GM18858 (cell line): ENCODE measurements at regions not wholly inside any gene's neighbourhood (a gene's known extent, or its start where the extent isn't known, plus 50 kb on each side); places are given as distances from the start of the nearest gene placed in this dataset.
"Not testable (repeated sequence)": the region's sequence is repeated elsewhere in the genome, so short reads cannot be mapped to it uniquely, and the experiment has no call there.

Source experiments
- ATAC-seq: cut with Tn5 transposase; IDR thresholded peaks from one replicate; pipeline ENCODE4 v1.9.1; 2021; ENCODE audit not compliant: unreplicated experiment

DNA sequence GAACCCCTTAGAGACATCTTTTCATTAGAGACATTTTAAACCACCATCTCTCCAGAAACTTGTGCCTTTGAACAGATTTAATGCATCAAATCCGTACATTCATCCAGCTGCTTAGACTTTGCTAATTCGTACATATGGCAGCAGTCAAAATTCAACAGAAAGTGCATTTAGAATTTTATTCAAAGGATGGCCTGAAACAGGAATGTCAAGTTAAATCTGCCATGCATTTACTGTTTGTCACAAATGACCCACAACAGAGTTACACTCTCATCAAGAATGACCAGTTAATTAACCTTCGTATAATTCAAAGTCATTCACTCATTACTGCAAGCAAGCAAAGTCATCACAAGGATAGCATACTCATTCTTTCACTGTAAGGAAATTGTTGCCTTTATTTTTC is 284.3 kb downstream of the SLC7A11 start:
- no peak for ATAC-seq

DNA sequence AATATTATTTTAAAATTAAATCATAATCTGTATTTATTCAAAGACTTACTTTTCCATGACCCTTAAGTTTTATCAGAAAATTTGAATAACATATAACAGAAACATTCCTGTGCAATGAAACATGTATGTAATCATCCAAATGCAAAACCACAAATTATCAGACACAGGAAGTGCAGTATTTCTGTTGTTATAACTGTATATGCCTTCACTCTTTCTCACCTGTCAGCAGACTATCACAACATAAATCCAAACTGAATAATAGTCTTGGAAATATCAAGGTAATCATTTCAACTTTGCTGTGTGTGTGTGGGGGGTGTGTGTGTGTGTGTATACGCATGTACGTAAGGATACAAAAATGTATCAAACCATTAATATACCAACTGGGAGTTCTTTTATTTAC is 285.9 kb downstream of the SLC7A11 start:
- no peak for ATAC-seq

DNA sequence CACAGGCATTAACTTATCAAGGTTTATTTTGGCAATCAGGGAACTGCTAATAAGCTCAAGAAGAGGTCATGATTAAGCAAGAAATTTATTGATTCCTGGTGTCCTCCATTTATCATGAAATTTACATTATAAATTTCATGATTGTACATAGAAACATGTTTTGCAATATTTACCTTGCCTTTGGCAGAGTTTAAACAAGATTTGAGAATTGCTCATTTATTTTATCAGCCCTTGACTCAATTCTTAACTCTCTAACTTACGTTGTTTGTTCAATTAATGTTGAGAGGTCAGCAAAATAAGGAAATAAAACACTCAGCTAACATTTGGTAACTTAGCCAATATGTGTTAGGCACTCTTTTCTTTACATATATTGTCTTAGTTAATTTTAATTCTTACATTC is 286.6 kb downstream of the SLC7A11 start:
- ATAC-seq, result no peak

DNA sequence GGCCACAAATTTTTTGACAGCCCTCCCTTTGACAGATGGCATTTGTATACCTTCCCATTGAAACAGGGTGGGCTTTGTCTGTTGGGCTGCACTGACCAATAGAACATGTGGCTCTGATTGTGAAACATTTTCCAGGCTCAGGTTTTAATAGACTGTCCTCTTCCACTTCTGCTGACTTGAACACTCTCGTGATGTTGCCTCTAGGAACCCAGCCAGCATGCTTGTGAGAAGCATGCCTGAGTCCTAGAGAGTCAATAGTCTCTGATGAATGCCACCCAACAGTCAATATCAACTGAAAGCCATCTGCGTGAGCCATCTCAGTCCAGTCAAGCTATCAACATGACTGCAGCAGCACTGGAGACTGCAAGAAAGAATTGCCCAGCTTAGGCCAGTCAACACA is 290.0 kb downstream of the SLC7A11 start:
- ATAC-seq, result no peak

DNA sequence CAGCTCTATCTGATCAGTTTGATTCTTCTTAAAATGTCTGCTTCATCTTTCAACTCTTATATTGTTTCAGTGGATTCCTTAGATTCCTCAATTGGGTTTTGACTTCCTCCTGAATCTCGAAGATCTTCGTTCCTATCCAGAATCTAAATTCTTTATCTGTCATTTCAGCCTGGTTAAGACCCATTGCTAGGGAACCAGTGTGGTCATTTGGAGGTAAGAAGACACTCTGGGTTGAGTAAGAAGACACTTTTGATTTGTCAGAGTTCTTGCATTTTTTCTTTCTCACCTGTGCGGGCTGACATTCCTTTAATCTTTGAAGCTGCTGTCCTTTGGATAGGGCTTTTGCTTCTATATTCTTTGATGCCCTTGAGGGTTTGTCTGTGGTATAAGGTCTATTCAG is 291.9 kb downstream of the SLC7A11 start:
- ATAC-seq, result no peak

DNA sequence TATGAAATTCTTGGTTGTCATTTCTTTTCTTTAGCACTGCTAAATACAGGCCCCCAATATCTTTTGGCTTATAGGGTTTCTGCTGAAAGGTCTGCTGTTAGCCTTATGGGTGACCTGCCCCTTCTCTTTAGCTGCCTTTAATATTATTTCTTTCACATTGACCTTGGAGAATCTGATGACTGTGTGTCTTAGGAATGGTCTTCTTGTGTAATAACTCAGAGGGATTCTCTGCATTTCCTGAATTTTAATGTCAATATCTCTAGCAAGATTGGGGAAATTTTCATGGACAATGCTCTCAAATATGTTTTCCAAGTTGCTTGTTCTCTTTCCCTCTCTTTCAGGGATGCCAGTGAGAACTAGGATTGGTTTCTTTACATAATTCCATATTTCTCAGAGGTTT is 292.4 kb downstream of the SLC7A11 start:
- no peak for ATAC-seq

DNA sequence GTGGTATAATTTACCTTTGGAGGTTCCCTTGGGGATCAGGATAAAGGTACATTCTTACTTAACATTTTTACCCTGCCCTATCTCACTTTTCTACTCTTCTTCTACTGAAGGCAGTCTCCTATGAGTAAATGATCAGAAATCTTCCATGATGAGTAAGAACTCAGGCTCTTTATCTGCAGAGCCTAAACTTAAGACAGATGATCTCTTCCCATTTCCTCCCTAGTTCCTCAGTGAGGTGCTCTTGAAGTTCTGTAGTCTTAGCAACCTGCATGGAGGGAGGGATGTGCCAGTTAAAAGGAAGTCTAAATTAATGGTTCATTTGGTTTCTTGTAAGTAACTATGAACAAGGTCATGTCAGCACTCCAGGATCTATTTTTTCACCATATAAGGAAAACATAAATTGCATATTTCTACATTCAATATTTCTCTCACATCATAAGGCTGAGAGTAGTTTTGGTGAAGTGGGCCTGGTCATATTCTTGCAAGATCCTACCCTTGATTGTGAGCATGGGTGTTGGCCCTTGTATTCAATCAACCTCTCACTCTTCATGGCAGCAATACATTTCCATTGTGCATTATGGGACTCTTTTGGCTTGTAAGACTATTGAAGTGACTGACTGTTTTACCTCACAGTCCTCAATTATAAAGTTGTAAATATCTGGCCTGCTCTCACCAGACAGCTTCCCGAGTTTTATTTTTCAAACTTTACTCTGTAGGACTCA is 295.5 kb downstream of the SLC7A11 start:
- no peak for ATAC-seq

DNA sequence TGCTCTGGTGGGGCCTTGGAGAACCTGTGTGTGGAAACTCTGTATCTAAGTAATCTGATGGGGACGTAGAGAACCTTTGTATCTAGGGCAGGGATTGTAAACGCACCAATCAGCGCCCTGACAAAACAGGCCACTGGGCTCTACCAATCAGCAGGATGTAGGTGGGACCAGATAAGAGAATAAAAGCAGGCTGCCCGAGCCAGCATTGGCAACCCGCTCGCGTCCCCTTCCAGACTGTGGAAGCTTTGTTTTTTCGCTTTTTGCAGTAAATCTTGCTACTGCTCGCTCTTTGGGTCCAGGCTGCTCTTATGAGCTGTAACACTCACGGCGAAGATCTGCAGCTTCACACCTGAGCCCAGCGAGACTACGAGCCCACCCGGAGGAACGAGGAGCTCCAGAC is 299.3 kb downstream of the SLC7A11 start:
- ATAC-seq, result not testable (repeated sequence)

DNA sequence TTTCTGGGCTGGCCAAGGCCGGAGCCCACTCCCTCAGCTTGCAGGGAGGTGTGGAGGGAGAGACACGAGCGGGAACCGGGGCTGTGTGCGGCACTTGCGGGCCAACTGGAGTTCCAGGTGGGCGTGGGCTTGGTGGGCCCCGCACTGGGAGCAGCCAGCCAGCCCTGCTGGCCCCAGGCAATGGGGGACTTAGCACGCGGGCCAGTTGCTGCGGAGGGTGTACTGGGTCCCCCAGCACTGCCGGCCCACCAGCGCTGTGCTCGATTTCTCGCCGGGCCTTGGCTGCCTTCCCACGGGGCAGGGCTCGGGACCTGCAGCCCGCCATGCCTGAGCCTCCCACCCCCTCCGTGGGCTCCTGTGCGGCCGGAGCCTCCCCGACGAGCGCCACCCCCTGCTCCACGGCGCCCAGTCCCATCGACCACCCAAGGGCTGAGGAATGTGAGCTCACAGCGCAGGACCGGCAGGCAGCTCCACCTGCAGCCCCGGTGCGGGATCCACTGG is 300.1 kb downstream of the SLC7A11 start:
- not testable (repeated sequence) for ATAC-seq

DNA sequence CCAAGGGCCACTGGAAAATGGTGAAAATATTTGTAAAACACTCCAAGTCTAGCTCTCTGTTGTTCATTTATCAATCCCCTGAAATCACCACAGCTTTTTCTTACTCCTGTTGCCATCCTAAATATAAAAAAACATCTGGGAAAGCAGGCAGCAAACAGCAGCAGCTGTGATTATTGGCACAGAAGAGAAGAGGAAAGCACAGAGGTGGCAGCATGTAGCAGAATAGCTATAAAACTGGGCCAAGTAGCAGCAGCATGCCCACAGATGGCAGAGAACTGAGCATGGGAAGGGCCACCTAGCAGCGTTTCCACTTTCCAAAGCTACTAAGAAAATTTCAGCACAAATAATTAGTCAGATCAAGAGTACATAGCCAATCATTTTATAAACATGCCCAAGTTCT is 307.2 kb downstream of the SLC7A11 start:
- ATAC-seq, result no peak

DNA sequence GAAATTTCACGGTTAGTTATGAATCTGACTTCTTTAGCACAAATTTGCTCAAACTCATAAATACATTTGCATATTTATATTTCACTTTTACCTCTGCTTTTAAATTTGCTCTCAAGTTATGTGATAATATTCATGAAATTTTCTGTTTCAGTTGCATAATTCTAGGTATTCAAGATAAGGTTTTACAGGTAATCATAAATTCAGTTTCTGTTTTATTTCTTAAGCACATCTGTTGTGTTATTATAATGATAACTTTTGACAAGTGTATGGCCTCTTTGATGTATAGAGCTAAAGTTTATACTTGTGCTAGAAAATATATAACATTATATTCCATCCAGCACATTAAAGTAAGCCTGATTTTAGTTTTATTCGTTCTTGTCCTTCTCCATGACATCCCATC is 308.1 kb downstream of the SLC7A11 start:
- no peak for ATAC-seq

DNA sequence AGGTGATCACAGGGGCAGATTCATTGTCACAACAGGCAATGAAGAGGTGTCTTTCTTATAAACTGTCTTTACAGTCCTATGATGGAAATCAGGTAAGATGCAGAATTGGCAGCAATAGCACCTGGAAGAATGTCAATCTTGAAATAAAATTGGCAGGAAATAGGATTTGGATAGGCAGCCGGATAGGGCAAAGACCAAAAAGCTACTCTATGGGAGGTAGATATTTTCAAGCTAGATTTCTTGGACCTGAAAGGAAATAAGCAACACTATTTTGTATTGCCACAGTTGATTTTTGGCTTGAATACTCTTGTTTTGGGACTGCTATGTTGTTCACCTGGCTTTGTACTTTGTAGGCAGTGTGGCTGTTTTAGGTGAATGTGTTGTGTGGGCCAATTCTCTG is 314.2 kb downstream of the SLC7A11 start:
- no peak for ATAC-seq

DNA sequence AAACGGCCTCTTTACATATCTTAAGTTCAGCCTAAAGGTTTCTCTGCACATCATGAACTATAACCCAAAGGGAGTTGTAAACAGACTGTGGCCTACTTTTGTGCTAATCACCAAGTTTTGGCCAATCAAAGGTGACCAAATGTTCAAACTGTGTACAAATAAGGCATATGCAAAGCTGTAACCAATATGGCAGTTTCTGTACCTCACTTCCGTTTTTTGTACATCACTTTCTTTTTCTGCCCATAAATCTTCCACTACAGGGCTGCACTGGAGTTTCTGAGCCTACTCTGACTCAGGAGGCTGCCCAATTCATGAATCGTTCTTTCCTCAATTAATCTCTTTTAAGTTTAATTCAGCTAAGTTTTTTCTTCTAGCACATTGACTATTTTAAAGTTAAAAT is 318.7 kb downstream of the SLC7A11 start:
- no peak for ATAC-seq

DNA sequence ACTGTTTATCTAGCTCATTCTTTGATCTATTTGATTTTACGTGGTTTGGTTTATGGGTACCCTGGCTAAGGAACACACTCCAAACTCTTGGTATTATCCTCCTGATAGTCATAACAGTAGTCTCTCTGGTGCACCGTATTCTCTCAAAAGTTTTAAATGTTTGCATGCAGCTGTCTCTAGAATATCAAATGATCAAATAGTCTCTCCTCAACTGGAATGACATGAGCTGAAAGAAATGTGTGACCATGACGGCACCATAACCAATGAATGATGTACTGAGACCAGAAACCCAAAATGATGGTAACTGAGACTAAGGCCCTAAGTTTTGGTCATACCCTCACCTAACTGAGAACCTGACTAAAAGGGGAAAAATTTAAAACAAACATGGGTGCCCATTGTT is 319.4 kb downstream of the SLC7A11 start:
- ATAC-seq, result no peak

DNA sequence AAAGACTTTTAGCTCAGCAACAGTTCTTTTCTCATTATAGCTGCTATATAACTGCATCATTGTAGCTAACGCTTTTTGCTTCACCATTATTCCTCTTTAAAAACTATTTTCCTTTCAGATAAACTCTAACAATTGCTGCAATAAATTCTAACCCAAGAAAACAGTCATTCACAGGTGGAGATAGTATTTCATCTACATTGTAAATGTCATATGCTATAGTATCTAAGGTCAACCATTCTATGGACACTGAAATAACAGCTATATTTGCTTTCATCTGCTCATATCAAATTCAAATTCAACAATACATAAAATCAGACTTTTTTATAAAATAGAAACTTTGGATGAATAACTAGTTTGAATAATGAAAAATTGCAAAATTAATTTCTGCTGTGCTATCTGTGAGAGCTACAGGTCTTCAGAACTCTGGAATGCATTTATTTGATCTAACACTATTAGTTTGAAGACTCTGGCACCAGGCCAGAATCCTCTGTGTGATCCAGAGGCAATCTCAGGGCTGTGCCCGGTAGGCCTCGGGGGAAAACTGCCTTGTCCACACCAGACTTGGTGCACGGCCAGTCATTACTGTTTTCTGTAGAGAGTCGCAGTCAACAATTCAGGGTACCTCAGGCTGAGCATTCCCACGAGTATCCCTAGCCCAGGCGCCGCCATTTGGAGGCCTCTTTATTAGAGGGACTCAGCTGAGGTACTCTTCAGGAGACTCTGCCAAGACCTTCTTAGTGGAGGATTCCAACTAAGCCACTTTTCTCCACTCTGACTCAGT is 332.4 kb downstream of the SLC7A11 start:
- ATAC-seq, result no peak

DNA sequence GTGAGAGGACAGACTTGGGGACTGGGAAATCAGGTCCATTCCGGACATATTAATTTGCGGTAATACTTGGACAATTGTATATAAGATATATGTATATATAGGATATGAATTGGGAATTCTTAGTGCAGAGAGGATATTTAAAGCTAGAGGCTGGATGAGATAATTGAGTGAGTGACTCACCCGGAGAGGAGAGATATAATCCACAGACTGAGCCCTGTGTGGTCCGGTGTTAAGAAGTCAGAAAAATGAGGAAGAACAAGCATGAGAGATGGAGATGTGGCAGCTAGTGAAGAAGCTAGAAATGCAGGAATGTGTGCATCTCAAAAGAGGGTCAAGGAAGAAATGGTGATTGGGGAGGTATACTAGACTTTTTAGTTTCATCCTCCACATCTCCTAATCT is 336.2 kb downstream of the SLC7A11 start:
- ATAC-seq, result no peak

DNA sequence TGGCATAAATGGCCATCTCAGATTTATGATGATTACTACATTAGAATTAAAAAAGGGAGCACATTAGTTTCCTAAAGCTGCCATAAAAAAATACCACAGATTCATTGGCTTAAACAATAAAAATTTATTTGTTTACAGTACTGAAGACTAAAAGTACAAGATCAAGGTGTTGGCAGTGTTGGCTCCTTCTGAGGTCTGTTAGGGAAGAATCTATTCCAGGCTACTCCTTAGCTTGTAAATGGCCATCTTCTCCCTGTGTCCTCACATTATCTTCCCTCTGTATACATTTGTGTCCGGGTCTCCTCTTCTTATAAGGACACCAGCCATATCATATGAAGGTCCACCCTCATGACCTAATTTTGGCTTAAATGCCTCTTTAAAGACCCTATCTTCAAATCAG is 341.0 kb downstream of the SLC7A11 start:
- ATAC-seq, result no peak

DNA sequence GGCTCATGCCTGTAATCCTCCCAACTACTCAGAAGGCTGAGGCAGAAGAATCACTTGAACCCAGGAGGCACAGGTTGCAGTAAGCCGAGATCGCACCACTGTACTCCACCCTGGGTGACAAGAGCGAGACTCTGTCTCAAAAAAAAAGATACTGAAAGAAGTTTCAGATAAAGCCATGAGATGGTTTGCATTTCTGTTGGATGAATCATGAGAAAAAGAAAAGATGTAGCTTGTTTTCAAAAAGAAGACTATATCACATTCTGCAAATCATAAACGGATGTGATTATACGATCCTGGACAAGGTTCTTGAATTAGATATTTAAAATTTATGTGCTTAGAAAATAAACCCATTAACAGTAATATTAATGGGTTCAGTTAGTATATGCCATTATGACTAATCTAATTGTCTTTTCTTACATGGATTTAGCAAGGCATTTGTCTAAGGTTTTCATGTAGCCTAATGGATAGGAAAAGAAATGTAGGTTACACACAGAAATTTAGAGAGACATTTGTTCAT is 345.9 kb downstream of the SLC7A11 start:
- ATAC-seq, result no peak

DNA sequence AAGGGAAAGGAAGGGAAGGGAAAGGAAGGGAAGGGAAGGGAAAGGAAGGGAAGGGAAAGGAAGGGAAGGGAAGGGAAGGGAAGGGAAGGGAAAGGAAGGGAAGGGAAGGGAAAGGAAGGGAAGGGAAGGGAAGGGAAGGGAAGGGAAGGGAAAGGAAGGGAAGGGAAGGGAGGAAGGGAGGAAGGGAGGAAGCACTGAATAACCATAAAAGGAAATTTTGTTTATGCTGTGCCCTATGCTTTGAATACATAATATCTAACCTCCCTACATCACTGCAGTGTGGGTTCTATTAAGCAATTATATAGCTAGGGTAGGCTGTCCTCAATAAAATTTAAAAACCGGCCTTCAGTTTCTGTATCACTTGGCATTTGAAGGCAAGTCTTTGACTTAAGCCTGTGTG is 346.6 kb downstream of the SLC7A11 start:
- not testable (repeated sequence) for ATAC-seq

DNA sequence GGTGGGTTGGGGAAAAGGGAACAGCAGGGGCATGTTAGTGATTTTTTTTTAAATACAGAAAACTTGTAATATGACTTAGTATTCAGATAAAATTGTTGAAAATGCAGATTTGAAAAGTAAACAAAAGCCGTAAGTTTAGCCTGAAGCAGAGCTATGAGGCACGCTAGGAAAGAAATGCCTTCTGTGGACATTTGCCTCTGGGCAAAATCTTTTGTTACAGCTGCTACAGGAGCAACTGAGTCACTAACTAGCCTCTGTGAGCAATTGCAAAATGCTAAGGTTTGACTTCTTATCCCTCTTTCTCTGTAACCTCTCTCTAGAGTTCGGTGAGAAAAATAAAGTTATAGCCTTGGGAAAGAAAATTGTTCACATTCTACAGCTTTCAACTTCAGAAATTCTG is 350.0 kb downstream of the SLC7A11 start:
- no peak for ATAC-seq

DNA sequence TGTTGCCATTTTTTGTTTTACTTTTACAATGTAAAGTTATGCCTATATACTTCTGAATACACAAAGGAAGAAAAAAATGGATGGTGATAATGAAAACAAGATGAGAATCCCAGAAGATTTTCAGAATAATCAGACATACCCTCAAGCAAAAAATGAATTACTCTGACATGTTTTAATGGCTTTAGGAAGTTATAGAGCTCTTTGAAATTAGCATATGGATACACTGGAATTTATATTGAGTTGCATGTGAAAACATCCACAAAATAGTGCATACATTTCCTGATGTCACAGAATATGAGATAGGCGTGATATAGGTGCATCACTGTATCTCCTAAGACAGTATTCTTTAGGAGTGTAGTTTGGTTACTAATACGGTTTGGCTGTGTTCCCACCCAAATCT is 351.3 kb downstream of the SLC7A11 start:
- no peak for ATAC-seq

DNA sequence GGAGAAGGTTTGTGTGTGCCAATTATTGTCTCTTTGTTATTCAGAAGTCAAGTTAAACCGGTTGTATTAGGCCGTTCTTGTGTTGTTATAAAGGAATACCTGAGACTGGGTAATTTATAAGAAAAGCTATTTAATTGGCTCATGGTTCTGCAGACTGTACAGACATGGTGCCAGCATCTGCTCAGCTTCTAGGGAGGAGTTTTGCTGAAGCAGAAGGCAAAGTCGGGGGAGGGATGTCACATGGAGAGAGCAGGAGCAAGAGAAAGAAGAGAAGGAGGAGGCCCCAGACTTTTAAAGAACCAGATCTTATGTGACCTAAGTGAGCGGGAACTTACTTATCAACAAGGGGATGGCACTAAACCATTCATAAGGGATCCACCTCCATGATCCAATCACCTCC is 349.3 kb upstream of the PCDH18 start:
- no peak for ATAC-seq
